SJSA1 (cell line): ENCODE measurements at regions not wholly inside any gene's neighbourhood (a gene's known extent, or its start where the extent isn't known, plus 50 kb on each side); places are given as distances from the start of the nearest gene placed in this dataset.
"Not testable (repeated sequence)": the region's sequence is repeated elsewhere in the genome, so short reads cannot be mapped to it uniquely, and the experiment has no call there.

ENCODE experiments used
- DNase-seq, 2 experiments: peaks; one replicate each; pipeline ENCODE4 v3.0.0-alpha.2; 2015 to 2020; ENCODE audit warnings: low spot score in 2 of 2, low read depth in 1 of 2
- H3K27ac ChIP-seq: fragments of 250-450 bp; sonication (Bioruptor Pico); 2 replicates; pipeline ENCODE4 v1.5.1; 2020; ENCODE audit warnings: mild to moderate bottlenecking, moderate library complexity
- H3K27me3 ChIP-seq: fragments of 250-450 bp; sonication (Bioruptor Pico); replicated peaks from 2 replicates; pipeline ENCODE4 v1.5.1; 2020; ENCODE audit warnings: mild to moderate bottlenecking, moderate library complexity
- H3K36me3 ChIP-seq: fragments of 250-450 bp; sonication (Bioruptor Pico); 2 replicates; pipeline ENCODE4 v1.5.1; 2020; ENCODE audit warnings: mild to moderate bottlenecking
- H3K4me1 ChIP-seq: fragments of 250-450 bp; sonication (Bioruptor Pico); replicated peaks from 2 replicates; pipeline ENCODE4 v1.6.1; 2021; ENCODE audit warnings: mild to moderate bottlenecking
- H3K4me3 ChIP-seq: fragments of 250-450 bp; sonication (Bioruptor Pico); 2 replicates; pipeline ENCODE4 v1.5.1; 2020; ENCODE audit warnings: mild to moderate bottlenecking
- H3K9me3 ChIP-seq: fragments of 250-450 bp; sonication (Bioruptor Pico); replicated peaks from 2 replicates; pipeline ENCODE4 v1.5.1; 2020; ENCODE audit warnings: mild to moderate bottlenecking

GRCh38 chr5:17732351-17732923 lies 98.2 kb downstream of the TAF11L14 start:
- Histone ChIP-seq H3K9me3 (no peaks in the 10 kb centered on the region), H3K36me3 (no peaks in the 10 kb centered on the region), H3K4me3 (no peak overlapping the region), H3K27ac (no peak overlapping the region), H3K4me1 (no peaks in the 10 kb centered on the region), H3K27me3 (peaks cover 8% of the 10 kb centered on the region)
- no peak for DNase-seq

GRCh38 chr5:17734011-17734410 lies 99.8 kb downstream of the TAF11L14 start:
- Histone ChIP-seq H3K4me3 (no peak overlapping the region), H3K9me3 (no peaks in the 10 kb centered on the region), H3K27ac (no peak overlapping the region), H3K27me3 (peaks cover 11% of the 10 kb centered on the region), H3K36me3 (no peaks in the 10 kb centered on the region), H3K4me1 (no peaks in the 10 kb centered on the region)
- no peak for DNase-seq

- Histone ChIP-seq H3K27me3 (peaks cover 17% of the 10 kb centered on the region), H3K27ac (no peak overlapping the region), H3K36me3 (no peaks in the 10 kb centered on the region), H3K9me3 (no peaks in the 10 kb centered on the region), H3K4me1 (no peaks in the 10 kb centered on the region), H3K4me3 (no peak overlapping the region)
- DNase-seq: no peak
Measured at GRCh38 chr5:17735761-17736160, 101.5 kb downstream of the TAF11L14 start.

- H3K9me3 ChIP-seq: no peaks in the 10 kb centered on the region
- H3K36me3 ChIP-seq: no peaks in the 10 kb centered on the region
- H3K4me3 ChIP-seq: no peak overlapping the region
- H3K4me1 ChIP-seq: no peaks in the 10 kb centered on the region
- no peak overlapping the region for H3K27ac ChIP-seq
- DNase-seq: no peak
- H3K27me3 ChIP-seq: peaks cover 17% of the 10 kb centered on the region
Measured at GRCh38 chr5:17737092-17737491, 102.8 kb downstream of the TAF11L14 start.

GRCh38 chr5:17738446-17738845 lies 104.2 kb downstream of the TAF11L14 start:
- Histone ChIP-seq H3K4me3 (no peak overlapping the region), H3K4me1 (no peaks in the 10 kb centered on the region), H3K27ac (no peak overlapping the region), H3K27me3 (peaks cover 17% of the 10 kb centered on the region), H3K36me3 (no peaks in the 10 kb centered on the region), H3K9me3 (no peaks in the 10 kb centered on the region)
- DNase-seq: no peak

- Histone ChIP-seq H3K27me3 (peaks cover 7% of the 10 kb centered on the region; the same call in 1 of the 2 replicates), H3K9me3 (0 out of 2 replicates have a peak, but pooled peaks cover 3% of the 10 kb centered on the region), H3K27ac (no peak overlapping the region), H3K36me3 (no peaks in the 10 kb centered on the region), H3K4me1 (no peaks in the 10 kb centered on the region), H3K4me3 (no peak overlapping the region)
- no peak for DNase-seq
Measured at GRCh38 chr5:17743580-17744435, 109.5 kb downstream of the TAF11L14 start.

GRCh38 chr5:17748201-17748600 lies 113.9 kb downstream of the TAF11L14 start:
- Histone ChIP-seq H3K27me3 (0 out of 2 replicates have a peak, but pooled peaks cover 2% of the 10 kb centered on the region), H3K9me3 (0 out of 2 replicates have a peak, but pooled peaks cover 3% of the 10 kb centered on the region), H3K4me1 (no peaks in the 10 kb centered on the region), H3K4me3 (no peak overlapping the region), H3K36me3 (no peaks in the 10 kb centered on the region), H3K27ac (no peak overlapping the region)
- no peak for DNase-seq

- DNase-seq: no peak
- H3K27me3 ChIP-seq: 0 out of 2 replicates have a peak, but pooled peaks cover 2% of the 10 kb centered on the region
- H3K4me3 ChIP-seq: no peak overlapping the region
Measured at GRCh38 chr5:17748941-17749340, 114.7 kb downstream of the TAF11L14 start.

GRCh38 chr5:17755406-17755805 lies 121.1 kb downstream of the TAF11L14 start:
- not testable (repeated sequence) for H3K36me3 ChIP-seq, H3K4me1 ChIP-seq, DNase-seq, H3K9me3 ChIP-seq, H3K4me3 ChIP-seq, H3K27me3 ChIP-seq, H3K27ac ChIP-seq

More at GRCh38 chr5:17748941-17749340, 114.7 kb downstream of the TAF11L14 start:
- 0 out of 2 replicates have a peak, but pooled peaks cover 3% of the 10 kb centered on the region for H3K9me3 ChIP-seq
- H3K4me1 ChIP-seq: no peaks in the 10 kb centered on the region
- H3K27ac ChIP-seq: no peak overlapping the region
- no peaks in the 10 kb centered on the region for H3K36me3 ChIP-seq

GRCh38 chr5:17761326-17761725 lies 127.1 kb downstream of the TAF11L14 start:
- Histone ChIP-seq H3K4me3 (no peak overlapping the region), H3K27ac (no peak overlapping the region), H3K4me1 (no peaks in the 10 kb centered on the region), H3K27me3 (no peaks in the 10 kb centered on the region), H3K9me3 (no peaks in the 10 kb centered on the region), H3K36me3 (no peaks in the 10 kb centered on the region)
- no peak for DNase-seq

- DNase-seq: no peak
- Histone ChIP-seq H3K27me3 (no peaks in the 10 kb centered on the region), H3K36me3 (no peaks in the 10 kb centered on the region), H3K4me3 (no peak overlapping the region), H3K9me3 (no peaks in the 10 kb centered on the region), H3K4me1 (no peaks in the 10 kb centered on the region), H3K27ac (no peak overlapping the region)
Measured at GRCh38 chr5:17763301-17763700, 129.0 kb downstream of the TAF11L14 start.

- no peaks in the 10 kb centered on the region for H3K27me3 ChIP-seq
- H3K36me3 ChIP-seq: no peaks in the 10 kb centered on the region
- H3K27ac ChIP-seq: no peak overlapping the region
- no peak for DNase-seq
- no peak overlapping the region for H3K4me3 ChIP-seq
- no peaks in the 10 kb centered on the region for H3K4me1 ChIP-seq
- H3K9me3 ChIP-seq: no peaks in the 10 kb centered on the region
Measured at GRCh38 chr5:17766031-17766430, 131.8 kb downstream of the TAF11L14 start.

GRCh38 chr5:17769277-17769676 lies 135.0 kb downstream of the TAF11L14 start:
- Histone ChIP-seq H3K9me3 (no peaks in the 10 kb centered on the region), H3K27me3 (no peaks in the 10 kb centered on the region), H3K4me3 (no peak overlapping the region), H3K4me1 (no peaks in the 10 kb centered on the region), H3K36me3 (no peaks in the 10 kb centered on the region), H3K27ac (no peak overlapping the region)
- DNase-seq: no peak

- no peaks in the 10 kb centered on the region for H3K27me3 ChIP-seq
- H3K4me3 ChIP-seq: no peak overlapping the region
- H3K9me3 ChIP-seq: no peaks in the 10 kb centered on the region
- no peaks in the 10 kb centered on the region for H3K36me3 ChIP-seq
- H3K4me1 ChIP-seq: no peaks in the 10 kb centered on the region
- no peak for DNase-seq
- H3K27ac ChIP-seq: no peak overlapping the region
Measured at GRCh38 chr5:17772232-17772631, 138.0 kb downstream of the TAF11L14 start.
